ENCODE measurements at regions not wholly inside any gene's neighbourhood (a gene's known extent, or its start where the extent isn't known, plus 50 kb on each side); places are given as distances from the start of the nearest gene placed in this dataset.

DNA sequence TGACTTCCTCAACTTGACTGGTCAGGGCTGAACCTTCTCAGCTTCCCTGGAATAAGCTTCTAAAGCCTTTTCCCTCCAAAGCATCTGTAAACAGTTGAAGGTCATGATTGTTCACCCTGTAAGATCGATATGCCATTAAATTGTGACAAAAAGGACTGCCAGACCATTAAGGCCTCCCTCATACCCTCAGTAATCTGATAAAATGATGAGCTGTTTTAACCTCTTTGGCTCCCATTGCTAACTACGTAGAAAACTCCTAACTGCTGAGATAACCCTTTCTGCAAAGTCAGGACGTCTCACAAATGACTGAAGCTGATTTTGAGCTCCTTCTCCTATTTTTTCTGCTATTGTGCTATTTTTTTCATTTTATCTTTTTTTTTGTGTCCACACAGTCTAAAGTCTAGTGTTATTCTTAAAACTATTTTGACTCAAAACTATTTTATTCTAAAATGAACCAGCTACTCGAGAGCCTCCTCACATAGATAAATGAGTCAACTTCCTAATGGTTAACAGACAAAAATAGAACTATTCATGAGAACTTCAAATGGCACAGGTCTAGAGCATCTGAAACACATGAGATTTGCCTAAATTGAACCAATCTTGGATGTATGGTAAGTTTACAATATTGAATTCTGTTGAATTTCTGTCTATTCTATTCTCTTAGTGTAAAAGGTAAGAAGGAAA lies 395.6 kb upstream of the TLE4 start:
- ATAC-seq (ENCODE audit: low FRiP score): no peak
- WGBS, 2 donors: 18 to 21% methylated on average over 4 of the region's 4 CpGs

DNA sequence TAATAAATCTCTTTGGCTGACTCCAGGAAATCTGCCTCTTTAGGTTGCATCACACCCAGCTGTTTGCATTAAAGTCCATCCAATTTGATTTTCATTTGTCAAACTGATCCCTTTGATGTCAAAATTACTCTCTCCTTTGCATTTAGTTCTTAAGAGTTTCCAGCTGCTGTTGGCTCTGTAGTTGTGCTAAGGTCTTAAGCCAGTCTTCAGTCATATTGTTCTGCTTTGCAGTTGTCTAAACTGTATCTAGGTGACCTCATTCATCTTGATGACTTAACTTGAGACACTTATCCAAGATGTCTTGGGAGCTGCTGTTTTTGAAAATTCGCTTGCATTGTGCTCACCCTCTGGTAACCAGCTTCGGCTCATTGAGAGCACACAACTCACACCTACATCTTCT lies 386.9 kb upstream of the TLE4 start:
- Histone ChIP-seq H3K4me3 (ENCODE audit: low read length in 2 of 2) (no peak overlapping the region), H3K9me3 (ENCODE audit: control insufficient read depth, low read length) (no peaks in the 10 kb centered on the region), H3K27ac (ENCODE audit: low read depth in 1 of 2, low read length in 2 of 2) (no peak overlapping the region), H3K27me3 (ENCODE audit: control insufficient read depth in 1 of 2, insufficient read depth in 2 of 2, low read length in 1 of 2) (no peaks in the 10 kb centered on the region), H3K4me1 (ENCODE audit: control insufficient read depth in 1 of 2, insufficient read depth in 2 of 2, low read length in 2 of 2) (no peaks in the 10 kb centered on the region), H3K36me3 (ENCODE audit: control insufficient read depth in 1 of 2, insufficient read depth in 2 of 2, low read length in 1 of 2) (no peaks in the 10 kb centered on the region)
- intact Hi-C loops (cut with DNase I): no loop called here
- 66 to 71% methylated on average over 2 of the region's 2 CpGs for WGBS, 2 donors
- ATAC-seq (ENCODE audit: low FRiP score): no peak
- DNase-seq: no peak

More for the DNA sequence above, 395.6 kb upstream of the TLE4 start:
- Histone ChIP-seq H3K36me3 (ENCODE audit: control insufficient read depth in 1 of 2, insufficient read depth in 2 of 2, low read length in 1 of 2) (no peaks in the 10 kb centered on the region), H3K27me3 (ENCODE audit: control insufficient read depth in 1 of 2, insufficient read depth in 2 of 2, low read length in 1 of 2) (no peaks in the 10 kb centered on the region), H3K4me1 (ENCODE audit: control insufficient read depth in 1 of 2, insufficient read depth in 2 of 2, low read length in 2 of 2) (no peaks in the 10 kb centered on the region), H3K27ac (ENCODE audit: low read depth in 1 of 2, low read length in 2 of 2) (no peak overlapping the region), H3K4me3 (ENCODE audit: low read length in 2 of 2) (no peak overlapping the region), H3K9me3 (ENCODE audit: control insufficient read depth, low read length) (no peaks in the 10 kb centered on the region)
- DNase-seq: no peak
- intact Hi-C loops (cut with DNase I): no loop called here

DNA sequence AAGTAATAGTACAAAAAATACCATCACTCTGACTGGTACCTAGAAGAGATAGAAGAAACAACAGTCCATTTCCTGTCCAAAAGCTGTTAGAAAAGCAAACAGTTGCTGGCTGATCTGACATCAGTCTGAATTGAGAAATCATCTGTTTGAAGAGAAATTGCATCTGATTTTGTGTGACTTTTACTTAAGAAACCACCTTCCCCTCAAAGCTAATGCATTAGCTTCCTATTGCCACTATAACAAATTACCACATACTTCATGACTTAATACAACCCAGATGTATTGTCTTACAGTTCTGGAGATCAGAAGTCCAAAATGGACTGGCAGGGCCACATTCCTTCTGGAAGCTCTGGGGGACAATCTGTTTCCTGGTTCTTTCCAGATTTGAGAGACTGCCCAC lies 385.9 kb upstream of the TLE4 start:
- ATAC-seq (ENCODE audit: low FRiP score): no peak
- no peak overlapping the region for H3K27ac ChIP-seq (ENCODE audit: low read depth in 1 of 2, low read length in 2 of 2)
- DNase-seq: no peak
- no peaks in the 10 kb centered on the region for H3K27me3 ChIP-seq (ENCODE audit: control insufficient read depth in 1 of 2, insufficient read depth in 2 of 2, low read length in 1 of 2)
- H3K9me3 ChIP-seq (ENCODE audit: control insufficient read depth, low read length): no peaks in the 10 kb centered on the region
- H3K4me3 ChIP-seq (ENCODE audit: low read length in 2 of 2): no peak overlapping the region
- no peaks in the 10 kb centered on the region for H3K4me1 ChIP-seq (ENCODE audit: control insufficient read depth in 1 of 2, insufficient read depth in 2 of 2, low read length in 2 of 2)
- intact Hi-C loops (cut with DNase I): no loop called here
- no peaks in the 10 kb centered on the region for H3K36me3 ChIP-seq (ENCODE audit: control insufficient read depth in 1 of 2, insufficient read depth in 2 of 2, low read length in 1 of 2)

DNA sequence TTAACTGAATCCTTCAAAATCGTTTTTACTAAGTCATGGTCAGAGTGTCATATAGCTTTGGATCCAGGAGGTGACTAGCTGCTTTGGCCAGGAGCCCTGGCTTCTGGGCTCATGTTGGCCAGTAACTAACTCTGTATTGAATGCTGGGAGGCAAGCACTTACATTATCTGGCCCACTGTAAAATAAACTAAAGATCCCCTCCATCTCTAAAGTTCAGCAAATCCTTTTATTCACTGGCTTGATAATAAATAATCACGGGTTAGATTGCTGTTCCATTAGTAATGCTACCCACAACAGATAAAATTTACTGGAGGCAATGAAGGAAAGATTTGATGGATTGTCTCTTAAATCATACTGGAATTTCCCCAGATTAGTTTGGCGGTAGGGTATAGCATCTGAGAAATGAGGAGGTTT lies 382.2 kb upstream of the TLE4 start:
- Histone ChIP-seq H3K9me3 (ENCODE audit: control insufficient read depth, low read length) (no peaks in the 10 kb centered on the region), H3K36me3 (ENCODE audit: control insufficient read depth in 1 of 2, insufficient read depth in 2 of 2, low read length in 1 of 2) (no peaks in the 10 kb centered on the region), H3K27me3 (ENCODE audit: control insufficient read depth in 1 of 2, insufficient read depth in 2 of 2, low read length in 1 of 2) (no peaks in the 10 kb centered on the region), H3K4me1 (ENCODE audit: control insufficient read depth in 1 of 2, insufficient read depth in 2 of 2, low read length in 2 of 2) (no peaks in the 10 kb centered on the region), H3K4me3 (ENCODE audit: low read length in 2 of 2) (no peak overlapping the region), H3K27ac (ENCODE audit: low read depth in 1 of 2, low read length in 2 of 2) (no peak overlapping the region)
- ATAC-seq (ENCODE audit: low FRiP score) (no peak), DNase-seq (no peak)
- intact Hi-C loops (cut with DNase I): no loop called here
- WGBS, 2 donors: 9 to 13% methylated on average over 3 of the region's 3 CpGs

DNA sequence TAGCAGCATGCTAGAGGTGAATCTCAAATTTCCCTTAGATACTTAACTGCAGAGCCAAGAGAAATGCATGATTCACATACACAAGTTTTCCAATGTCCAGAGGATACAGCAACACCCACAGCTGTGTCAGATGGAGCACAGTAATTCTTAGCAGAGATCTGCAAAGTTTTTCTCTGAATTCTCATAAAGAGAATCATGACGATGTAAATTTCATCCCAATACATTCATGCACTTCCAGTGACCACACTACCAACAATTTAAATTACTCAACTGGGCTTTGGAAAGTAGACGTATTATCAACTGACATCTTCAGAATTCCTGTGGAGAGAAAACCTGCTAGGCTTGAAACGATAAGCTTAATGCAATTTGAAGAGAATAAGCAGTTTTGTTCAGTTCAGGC lies 378.8 kb upstream of the TLE4 start:
- H3K4me1 ChIP-seq (ENCODE audit: control insufficient read depth in 1 of 2, insufficient read depth in 2 of 2, low read length in 2 of 2): no peaks in the 10 kb centered on the region
- intact Hi-C loops (cut with DNase I): no loop called here
- 76 to 80% methylated on average over 3 of the region's 3 CpGs for WGBS, 2 donors
- no peaks in the 10 kb centered on the region for H3K9me3 ChIP-seq (ENCODE audit: control insufficient read depth, low read length)
- H3K4me3 ChIP-seq (ENCODE audit: low read length in 2 of 2): no peak overlapping the region
- ATAC-seq (ENCODE audit: low FRiP score): no peak
- H3K27ac ChIP-seq (ENCODE audit: low read depth in 1 of 2, low read length in 2 of 2): no peak overlapping the region
- no peak for DNase-seq
- no peaks in the 10 kb centered on the region for H3K36me3 ChIP-seq (ENCODE audit: control insufficient read depth in 1 of 2, insufficient read depth in 2 of 2, low read length in 1 of 2)
- no peaks in the 10 kb centered on the region for H3K27me3 ChIP-seq (ENCODE audit: control insufficient read depth in 1 of 2, insufficient read depth in 2 of 2, low read length in 1 of 2)

DNA sequence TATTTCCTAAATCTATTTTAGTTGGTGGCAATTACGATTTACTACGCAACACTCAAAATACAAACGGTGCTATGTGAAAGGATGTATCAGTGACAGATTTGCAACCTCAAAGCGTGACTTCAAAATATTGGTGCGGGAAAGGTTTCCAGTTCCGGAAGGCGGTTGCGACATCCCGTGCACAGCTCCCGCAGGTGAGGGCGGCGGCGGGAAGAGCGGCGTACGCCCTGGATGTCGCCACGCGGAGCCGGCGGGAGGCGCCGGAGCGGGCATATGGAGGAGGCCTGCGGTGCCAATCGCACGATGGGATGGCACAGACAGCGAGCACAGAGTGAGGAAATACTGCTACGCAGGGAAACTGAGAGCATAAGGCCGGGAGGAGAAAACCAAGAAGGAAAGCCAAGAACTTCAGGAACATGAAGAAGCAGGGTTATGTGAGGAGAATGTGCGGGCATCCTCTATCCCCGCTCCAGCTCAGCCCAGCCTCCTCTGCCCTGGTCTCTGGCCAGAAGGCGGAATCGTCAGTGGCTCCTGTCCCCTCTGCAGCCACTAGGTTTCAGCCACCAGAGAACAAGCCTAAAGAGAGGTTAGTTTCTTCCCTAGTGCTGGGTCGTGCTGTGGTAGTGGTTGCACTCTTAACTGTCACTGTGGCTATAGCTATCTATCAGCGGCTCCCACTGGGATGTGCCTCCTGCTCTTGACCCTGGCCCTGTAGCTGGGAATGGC lies 378.1 kb upstream of the TLE4 start:
- intact Hi-C loops (cut with DNase I): no loop called here
- Histone ChIP-seq H3K4me1 (ENCODE audit: control insufficient read depth in 1 of 2, insufficient read depth in 2 of 2, low read length in 2 of 2) (no peaks in the 10 kb centered on the region), H3K9me3 (ENCODE audit: control insufficient read depth, low read length) (no peaks in the 10 kb centered on the region), H3K4me3 (ENCODE audit: low read length in 2 of 2) (no peak overlapping the region), H3K27me3 (ENCODE audit: control insufficient read depth in 1 of 2, insufficient read depth in 2 of 2, low read length in 1 of 2) (no peaks in the 10 kb centered on the region), H3K27ac (ENCODE audit: low read depth in 1 of 2, low read length in 2 of 2) (no peak overlapping the region), H3K36me3 (ENCODE audit: control insufficient read depth in 1 of 2, insufficient read depth in 2 of 2, low read length in 1 of 2) (no peaks in the 10 kb centered on the region)
- 87 to 90% methylated on average over 36 of the region's 36 CpGs for WGBS, 2 donors
- ATAC-seq (ENCODE audit: low FRiP score) (no peak), DNase-seq (peak in 1 of 2 donors; percentile 58)

DNA sequence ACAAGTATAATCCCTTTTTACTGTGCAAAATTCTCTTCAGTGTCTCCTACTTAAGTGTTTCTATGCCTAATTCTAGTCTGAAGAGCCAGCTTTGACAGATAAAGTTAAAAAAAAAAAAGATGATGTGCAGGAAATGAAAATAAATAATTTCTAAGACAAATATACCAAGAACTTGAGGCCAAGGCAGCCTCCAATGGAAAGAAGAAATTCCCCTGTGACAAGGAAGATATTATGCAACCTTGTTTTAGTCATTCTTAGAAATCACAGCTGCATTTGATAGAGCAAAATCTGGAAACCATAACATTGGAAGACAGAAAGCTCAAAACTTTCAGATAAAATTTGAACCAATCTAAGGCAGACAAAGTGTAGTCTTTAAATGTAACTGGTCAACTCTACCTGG lies 375.9 kb upstream of the TLE4 start:
- intact Hi-C loops (cut with DNase I): no loop called here
- no peaks in the 10 kb centered on the region for H3K4me1 ChIP-seq (ENCODE audit: control insufficient read depth in 1 of 2, insufficient read depth in 2 of 2, low read length in 2 of 2)
- peak; percentile 71 for ATAC-seq (ENCODE audit: low FRiP score)
- DNase-seq: no peak
- no peaks in the 10 kb centered on the region for H3K36me3 ChIP-seq (ENCODE audit: control insufficient read depth in 1 of 2, insufficient read depth in 2 of 2, low read length in 1 of 2)
- H3K27me3 ChIP-seq (ENCODE audit: control insufficient read depth in 1 of 2, insufficient read depth in 2 of 2, low read length in 1 of 2): no peaks in the 10 kb centered on the region
- no peak overlapping the region for H3K4me3 ChIP-seq (ENCODE audit: low read length in 2 of 2)
- H3K27ac ChIP-seq (ENCODE audit: low read depth in 1 of 2, low read length in 2 of 2): no peak overlapping the region
- no peaks in the 10 kb centered on the region for H3K9me3 ChIP-seq (ENCODE audit: control insufficient read depth, low read length)

DNA sequence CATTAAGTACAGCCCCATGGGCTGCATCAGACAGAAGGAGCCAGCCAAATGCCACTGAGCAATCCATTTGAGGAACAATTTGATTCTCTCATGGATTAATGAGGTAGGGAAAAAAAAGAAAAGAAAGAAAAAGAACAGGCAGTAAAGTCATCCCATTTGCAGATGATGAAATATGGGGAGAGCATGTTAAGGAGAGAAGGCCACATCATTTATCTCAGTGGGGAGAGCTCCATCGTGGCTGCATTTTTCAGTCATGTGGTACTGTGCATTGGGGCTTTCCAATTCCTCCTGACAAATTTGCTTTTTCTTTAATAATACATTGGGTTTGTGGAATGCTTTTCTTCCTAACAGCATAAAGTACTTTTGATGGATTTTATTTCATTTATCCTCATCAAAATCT lies 375.2 kb upstream of the TLE4 start:
- DNase-seq: no peak
- no peaks in the 10 kb centered on the region for H3K36me3 ChIP-seq (ENCODE audit: control insufficient read depth in 1 of 2, insufficient read depth in 2 of 2, low read length in 1 of 2)
- ATAC-seq (ENCODE audit: low FRiP score): no peak
- no peaks in the 10 kb centered on the region for H3K9me3 ChIP-seq (ENCODE audit: control insufficient read depth, low read length)
- intact Hi-C loops (cut with DNase I): no loop called here
- no peak overlapping the region for H3K27ac ChIP-seq (ENCODE audit: low read depth in 1 of 2, low read length in 2 of 2)
- no peak overlapping the region for H3K4me3 ChIP-seq (ENCODE audit: low read length in 2 of 2)
- no peaks in the 10 kb centered on the region for H3K27me3 ChIP-seq (ENCODE audit: control insufficient read depth in 1 of 2, insufficient read depth in 2 of 2, low read length in 1 of 2)
- WGBS, 2 donors: 17 to 26% methylated on average over 1 of the region's 1 CpG
- H3K4me1 ChIP-seq (ENCODE audit: control insufficient read depth in 1 of 2, insufficient read depth in 2 of 2, low read length in 2 of 2): no peaks in the 10 kb centered on the region

DNA sequence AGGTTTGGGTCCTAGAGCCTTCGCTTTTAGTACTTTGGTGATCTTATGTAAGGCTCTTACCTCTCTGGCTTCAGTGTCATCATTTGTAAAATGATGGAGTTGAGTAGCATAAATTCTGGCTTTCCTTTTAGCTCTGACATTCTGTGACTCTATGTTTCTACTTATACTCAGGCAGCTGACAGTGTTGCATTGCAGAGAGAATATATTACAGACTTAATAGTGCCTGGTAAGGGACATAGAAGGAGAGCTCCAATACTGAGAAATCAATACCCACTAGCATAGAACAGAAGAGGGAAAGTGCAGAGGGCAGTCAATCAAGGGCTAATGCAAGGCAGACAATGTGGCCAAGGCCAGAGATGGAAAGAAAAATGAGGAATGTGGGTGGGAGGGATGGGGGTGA lies 371.4 kb upstream of the TLE4 start:
- no peak overlapping the region for H3K27ac ChIP-seq (ENCODE audit: low read depth in 1 of 2, low read length in 2 of 2)
- H3K4me3 ChIP-seq (ENCODE audit: low read length in 2 of 2): no peak overlapping the region
- 38 to 90% methylated on average over 1 of the region's 1 CpG for WGBS, 2 donors
- intact Hi-C loops (cut with DNase I): no loop called here
- H3K36me3 ChIP-seq (ENCODE audit: control insufficient read depth in 1 of 2, insufficient read depth in 2 of 2, low read length in 1 of 2): no peaks in the 10 kb centered on the region
- DNase-seq (no peak), ATAC-seq (ENCODE audit: low FRiP score) (no peak)
- no peaks in the 10 kb centered on the region for H3K9me3 ChIP-seq (ENCODE audit: control insufficient read depth, low read length)
- no peaks in the 10 kb centered on the region for H3K27me3 ChIP-seq (ENCODE audit: control insufficient read depth in 1 of 2, insufficient read depth in 2 of 2, low read length in 1 of 2)
- no peaks in the 10 kb centered on the region for H3K4me1 ChIP-seq (ENCODE audit: control insufficient read depth in 1 of 2, insufficient read depth in 2 of 2, low read length in 2 of 2)
